Keratinocyte (primary cell): ENCODE measurements at regions not wholly inside any gene's neighbourhood (a gene's known extent, or its start where the extent isn't known, plus 50 kb on each side); places are given as distances from the start of the nearest gene placed in this dataset.

ENCODE experiments used
- DNase-seq: peaks from one replicate; pipeline ENCODE4 v3.0.0-alpha.2; 2011; ENCODE audit warnings: low read depth, missing footprints, low spot score
- FAIRE-seq: peaks from 2 replicates; lab custom pipeline; 2011; peaks lifted over from hg19 to GRCh38; lab: Jason Lieb, UNC
- H2AFZ ChIP-seq: 2 replicates; pipeline ENCODE4 v1.6.0; 2012; ENCODE audit warnings: low read length, control low read depth, inconsistent platforms; ENCODE audit not compliant: control insufficient read depth
- H3K27ac ChIP-seq: 2 replicates; pipeline ENCODE4 v1.5.1; 2011; ENCODE audit warnings: low read length; ENCODE audit not compliant: control insufficient read depth, insufficient read depth
- H3K27me3 ChIP-seq: 3 replicates; pipeline ENCODE4 v1.6.0; 2011; ENCODE audit warnings: low read length; ENCODE audit not compliant: control insufficient read depth, insufficient read depth; ENCODE audit errors: extremely low read depth
- H3K36me3 ChIP-seq, 2 experiments: 2 replicates in 1 of 2; 3 replicates in 1 of 2; pipeline ENCODE4 v1.5.1; 2011; ENCODE audit warnings: low read length in 2 of 2, mild to moderate bottlenecking in 1 of 2; ENCODE audit not compliant: control insufficient read depth in 2 of 2, insufficient read depth in 2 of 2; ENCODE audit errors: extremely low read depth in 1 of 2
- H3K4me1 ChIP-seq: 3 replicates; pipeline ENCODE4 v1.5.1; 2011; ENCODE audit warnings: low read length; ENCODE audit not compliant: control insufficient read depth, insufficient read depth; ENCODE audit errors: extremely low read depth
- H3K4me2 ChIP-seq: 3 replicates; pipeline ENCODE4 v1.6.0; 2011; ENCODE audit warnings: low read depth, low read length; ENCODE audit not compliant: control insufficient read depth, insufficient read depth; ENCODE audit errors: extremely low read depth
- H3K4me3 ChIP-seq, 3 experiments: fragments of 200-600 bp in 1 of 3; sonication (generic) in 1 of 3; 2 replicates in 2 of 3; 3 replicates in 1 of 3; pipeline ENCODE4 v1.5.1; 2011 to 2016; ENCODE audit warnings: low read length in 3 of 3, mild to moderate bottlenecking in 3 of 3, control low read depth in 2 of 3, inconsistent platforms in 1 of 3, low read depth in 1 of 3, mixed read lengths in 1 of 3, mixed run types in 1 of 3, moderate library complexity in 1 of 3; ENCODE audit not compliant: control insufficient read depth in 2 of 3, insufficient read depth in 2 of 3; ENCODE audit errors: extremely low read depth in 1 of 3
- H3K79me2 ChIP-seq: 2 replicates; pipeline ENCODE4 v1.6.0; 2012; ENCODE audit warnings: low read length; ENCODE audit not compliant: control insufficient read depth, insufficient read depth
- H3K9ac ChIP-seq: 3 replicates; pipeline ENCODE4 v1.6.0; 2011; ENCODE audit warnings: low read length; ENCODE audit not compliant: control insufficient read depth, insufficient read depth; ENCODE audit errors: extremely low read depth
- H3K9me1 ChIP-seq: 3 replicates; pipeline ENCODE4 v1.6.0; 2011; ENCODE audit warnings: low read length; ENCODE audit not compliant: control insufficient read depth, insufficient read depth; ENCODE audit errors: extremely low read depth
- H3K9me3 ChIP-seq: 2 replicates; pipeline ENCODE4 v1.5.1; 2012; ENCODE audit warnings: low read depth, low read length; ENCODE audit not compliant: control insufficient read depth
- H4K20me1 ChIP-seq: 3 replicates; pipeline ENCODE4 v1.6.0; 2011; ENCODE audit warnings: low read length; ENCODE audit not compliant: control insufficient read depth, insufficient read depth; ENCODE audit errors: extremely low read depth
- EZH2 ChIP-seq: IDR thresholded peaks from one replicate; pipeline ENCODE4 v1.6.1; 2012; ENCODE audit warnings: inconsistent platforms, mild to moderate bottlenecking, low read length, moderate library complexity
- dilution Hi-C: fragments of 300-500 bp; cut with MboI; formaldehyde crosslinking; loops from one replicate; pipeline ENCODE4 v1.7.0; 2020; ENCODE audit warnings: low sequenced_read_pairs; ENCODE audit not compliant: extremely low pct_ligation_motif_present
- TF ChIP-seq, protein P1 (sequence below), 3 experiments: IDR thresholded peaks in 1 of 3; conservative IDR thresholded peaks in 1 of 3; optimal IDR thresholded peaks in 1 of 3; 2 replicates in 2 of 3; 3 replicates in 1 of 3; pipeline versions ENCODE3 to v1.5.1; 2011; ENCODE audit warnings: low read length in 3 of 3, mild to moderate bottlenecking in 3 of 3, moderate library complexity in 2 of 3, control low read depth in 1 of 3, inconsistent platforms in 1 of 3; ENCODE audit not compliant: insufficient read depth in 2 of 3; ENCODE audit errors: extremely low read depth in 1 of 3

GRCh38 chr5:171577042-171577758 is 157.8 kb downstream of the FGF18 start:
- no peaks in the 10 kb centered on the region for H4K20me1 ChIP-seq
- H3K9ac ChIP-seq = no peak overlapping the region
- H3K79me2 ChIP-seq = no peaks in the 10 kb centered on the region
- H2AFZ ChIP-seq = no peak overlapping the region
- no peak overlapping the region for H3K4me2 ChIP-seq
- H3K9me1 ChIP-seq = no peaks in the 10 kb centered on the region
- FAIRE-seq (no peak), DNase-seq (no peak)
- H3K27me3 ChIP-seq = peaks cover 23% of the 10 kb centered on the region
- no peaks in the 10 kb centered on the region for H3K4me1 ChIP-seq
- H3K36me3 ChIP-seq = no peaks in the 10 kb centered on the region
- no peak for TF ChIP-seq EZH2
- TF ChIP-seq, protein P1, sequence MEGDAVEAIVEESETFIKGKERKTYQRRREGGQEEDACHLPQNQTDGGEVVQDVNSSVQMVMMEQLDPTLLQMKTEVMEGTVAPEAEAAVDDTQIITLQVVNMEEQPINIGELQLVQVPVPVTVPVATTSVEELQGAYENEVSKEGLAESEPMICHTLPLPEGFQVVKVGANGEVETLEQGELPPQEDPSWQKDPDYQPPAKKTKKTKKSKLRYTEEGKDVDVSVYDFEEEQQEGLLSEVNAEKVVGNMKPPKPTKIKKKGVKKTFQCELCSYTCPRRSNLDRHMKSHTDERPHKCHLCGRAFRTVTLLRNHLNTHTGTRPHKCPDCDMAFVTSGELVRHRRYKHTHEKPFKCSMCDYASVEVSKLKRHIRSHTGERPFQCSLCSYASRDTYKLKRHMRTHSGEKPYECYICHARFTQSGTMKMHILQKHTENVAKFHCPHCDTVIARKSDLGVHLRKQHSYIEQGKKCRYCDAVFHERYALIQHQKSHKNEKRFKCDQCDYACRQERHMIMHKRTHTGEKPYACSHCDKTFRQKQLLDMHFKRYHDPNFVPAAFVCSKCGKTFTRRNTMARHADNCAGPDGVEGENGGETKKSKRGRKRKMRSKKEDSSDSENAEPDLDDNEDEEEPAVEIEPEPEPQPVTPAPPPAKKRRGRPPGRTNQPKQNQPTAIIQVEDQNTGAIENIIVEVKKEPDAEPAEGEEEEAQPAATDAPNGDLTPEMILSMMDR (optimal IDR thresholded peaks at IDR 0.05 in 1 of 3, IDR thresholded peaks at IDR 0.05 in 1 of 3, conservative IDR thresholded peaks at IDR 0.05 in 1 of 3; ENCODE audit: extremely low read depth in 1 of 3, insufficient read depth in 2 of 3, low read length in 3 of 3) = no peak
- H3K9me3 ChIP-seq = no peaks in the 10 kb centered on the region
- H3K27ac ChIP-seq = no peak overlapping the region
- no peak overlapping the region for H3K4me3 ChIP-seq
- dilution Hi-C loops = no loop called here

- H3K36me3 ChIP-seq = no peaks in the 10 kb centered on the region
- H3K9ac ChIP-seq = no peak overlapping the region
- no peaks in the 10 kb centered on the region for H3K79me2 ChIP-seq
- FAIRE-seq (no peak), DNase-seq (no peak)
- H3K9me3 ChIP-seq = no peaks in the 10 kb centered on the region
- no peak for TF ChIP-seq EZH2
- TF ChIP-seq, protein P1 (optimal IDR thresholded peaks at IDR 0.05 in 1 of 3, IDR thresholded peaks at IDR 0.05 in 1 of 3, conservative IDR thresholded peaks at IDR 0.05 in 1 of 3; ENCODE audit: extremely low read depth in 1 of 3, insufficient read depth in 2 of 3, low read length in 3 of 3) = no peak
- no peak overlapping the region for H3K4me3 ChIP-seq
- no peaks in the 10 kb centered on the region for H3K4me1 ChIP-seq
- no peak overlapping the region for H3K27ac ChIP-seq
- peaks cover 30% of the 10 kb centered on the region for H3K27me3 ChIP-seq
- no peak overlapping the region for H3K4me2 ChIP-seq
- H3K9me1 ChIP-seq = no peaks in the 10 kb centered on the region
- H4K20me1 ChIP-seq = no peaks in the 10 kb centered on the region
- dilution Hi-C loops = no loop called here
- H2AFZ ChIP-seq = no peak overlapping the region
Observed at GRCh38 chr5:171578049-171578828, 158.8 kb downstream of the FGF18 start.
